NT2/D1 (cell line): ENCODE measurements at regions not wholly inside any gene's neighbourhood (a gene's known extent, or its start where the extent isn't known, plus 50 kb on each side); places are given as distances from the start of the nearest gene placed in this dataset.

ENCODE experiments used
- SUZ12 ChIP-seq: IDR thresholded peaks from 2 replicates; pipeline ENCODE4 v1.6.1; 2011; ENCODE audit not compliant: insufficient read length, insufficient read depth; ENCODE audit errors: extremely low read depth
- YY1 ChIP-seq: IDR thresholded peaks from 2 replicates; pipeline ENCODE4 v1.6.1; 2011; ENCODE audit not compliant: insufficient read length, insufficient read depth
- ZNF274 ChIP-seq: IDR thresholded peaks from 2 replicates; pipeline ENCODE4 v1.6.1; 2011; ENCODE audit warnings: mild to moderate bottlenecking, low read depth, low read length

GRCh38 chr12:89840162-89840922, 131.7 kb upstream of the ATP2B1 start:
- TF ChIP-seq YY1: no peak
- no peak for TF ChIP-seq ZNF274
- no peak for TF ChIP-seq SUZ12
